ENCODE measurements at regions not wholly inside any gene's neighbourhood (a gene's known extent, or its start where the extent isn't known, plus 50 kb on each side); places are given as distances from the start of the nearest gene placed in this dataset.

- DNase-seq (ENCODE audit: low read depth, low spot score) = no peak
Observed at GRCh38 chr1:65486613-65487012, 66.1 kb downstream of the LEPR start.

GRCh38 chr1:65489481-65489880 is 69.0 kb downstream of the LEPR start:
- no peak for DNase-seq (ENCODE audit: low read depth, low spot score)

DNA sequence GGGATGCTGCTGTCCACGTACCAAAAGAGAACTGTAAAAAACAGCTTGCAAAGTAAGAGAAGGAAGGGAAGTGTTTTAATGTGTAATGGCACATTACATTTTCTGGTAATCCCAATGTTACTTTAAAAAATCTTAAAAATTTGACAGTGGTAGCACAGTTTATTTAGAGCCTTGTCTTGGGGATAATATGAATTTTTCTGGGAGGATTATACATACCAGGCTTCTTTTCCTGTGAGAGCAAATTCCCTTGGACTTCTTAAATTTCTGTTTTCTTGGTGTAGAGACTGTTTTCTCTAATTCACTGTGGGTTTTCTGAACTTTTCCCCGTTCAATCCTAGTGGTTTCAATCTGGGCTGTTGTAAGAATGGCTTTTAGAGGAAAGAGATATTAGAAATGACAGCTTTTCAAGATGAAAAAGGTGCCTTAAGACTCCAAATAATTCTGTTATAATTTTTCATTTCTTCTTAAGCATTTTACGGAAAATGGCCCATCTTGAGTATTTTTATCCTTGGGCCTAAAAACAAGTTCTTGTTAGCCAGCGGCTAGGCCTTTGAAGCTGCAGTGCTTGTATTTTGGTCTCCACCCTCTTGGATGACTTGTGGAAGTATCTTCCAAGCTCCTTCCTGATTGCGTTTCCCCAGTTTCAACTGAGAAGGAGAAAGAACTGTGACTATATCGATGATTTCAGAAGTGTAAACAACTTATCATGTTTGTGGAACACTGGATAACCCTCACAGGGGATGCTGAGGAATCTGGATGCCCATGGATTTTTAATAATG is 70.0 kb downstream of the LEPR start:
- DNase-seq (ENCODE audit: low read depth, low spot score) = no peak

- no peak for DNase-seq (ENCODE audit: low read depth, low spot score)
Observed at GRCh38 chr1:65491472-65491871, 71.0 kb downstream of the LEPR start.

DNA sequence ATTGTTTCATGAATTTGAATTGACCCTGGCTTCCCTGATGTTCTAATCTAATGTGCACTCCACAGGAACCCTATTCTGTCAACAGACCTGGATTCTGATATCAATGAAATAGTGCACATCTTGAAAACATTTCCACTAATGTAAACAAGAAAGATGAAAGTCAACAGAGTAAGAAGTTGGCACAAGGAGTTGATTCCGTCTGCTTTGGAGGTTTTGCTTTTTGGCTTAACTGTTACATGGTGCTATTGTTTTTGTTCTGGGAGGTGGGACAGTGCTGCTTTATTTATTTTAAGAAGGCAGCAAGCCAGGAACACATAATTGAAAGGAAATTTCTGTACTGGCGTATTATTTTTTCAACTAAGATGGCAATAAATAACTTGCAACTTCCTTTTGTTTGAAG is 73.3 kb downstream of the LEPR start:
- no peak for DNase-seq (ENCODE audit: low read depth, low spot score)

DNA sequence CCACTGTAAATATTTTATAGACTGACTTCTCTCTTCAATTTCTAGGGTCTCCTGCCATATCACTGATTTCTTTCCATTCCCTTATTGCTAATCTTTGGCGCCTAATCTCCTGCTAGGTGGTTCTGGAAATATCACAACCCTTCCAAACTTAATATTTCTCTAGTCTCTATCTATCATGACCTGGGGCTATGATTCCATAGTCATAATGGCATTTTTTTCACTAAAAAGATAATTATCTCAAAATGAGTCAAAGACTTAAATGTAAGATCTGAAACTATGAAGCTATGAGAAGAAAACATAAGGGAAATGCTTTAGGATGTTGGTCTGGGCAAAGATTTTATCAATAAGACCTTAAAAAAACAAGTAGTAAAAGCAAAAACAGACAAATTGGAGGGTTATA is 74.2 kb downstream of the LEPR start:
- DNase-seq (ENCODE audit: low read depth, low spot score) = no peak

DNA sequence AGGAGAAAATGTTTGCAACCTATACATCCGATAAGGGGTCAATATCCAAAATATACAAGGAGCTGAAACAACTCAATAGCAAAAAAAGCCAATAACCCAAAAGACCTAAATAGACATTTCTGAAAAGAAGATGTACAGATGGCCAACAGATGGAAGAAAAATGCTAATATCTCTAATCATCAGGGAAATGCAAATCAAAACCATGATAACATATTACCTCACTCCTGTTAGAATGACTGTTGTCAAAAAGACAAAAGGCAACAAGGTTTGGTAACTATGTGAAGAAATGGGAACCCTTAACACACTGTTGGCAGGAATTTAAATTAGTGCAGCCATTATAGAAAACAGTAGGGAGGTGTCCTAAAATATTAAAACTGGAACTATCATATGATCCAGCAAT is 74.7 kb downstream of the LEPR start:
- no peak for DNase-seq (ENCODE audit: low read depth, low spot score)

- no peak for DNase-seq (ENCODE audit: low read depth, low spot score)
Observed at GRCh38 chr1:65497256-65497830, 76.9 kb downstream of the LEPR start.

DNA sequence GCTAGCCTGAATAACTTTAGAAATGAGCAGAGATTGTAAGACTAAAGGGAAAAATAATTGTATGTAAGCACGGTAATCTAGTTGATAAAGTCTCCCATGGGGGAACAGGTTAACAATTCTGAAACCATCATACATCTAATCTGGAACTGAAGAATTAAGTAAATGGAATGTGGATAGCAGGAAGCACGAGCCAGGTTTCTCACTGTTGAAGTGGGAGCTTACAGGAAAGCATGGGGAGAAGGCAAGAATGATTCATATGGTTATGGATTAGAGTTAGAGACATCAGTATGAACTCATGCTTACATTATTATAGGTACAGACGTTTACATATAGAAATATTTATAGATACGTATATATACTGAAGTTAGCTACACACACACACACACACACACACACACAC is 83.0 kb downstream of the LEPR start:
- no peak for DNase-seq (ENCODE audit: low read depth, low spot score)

- DNase-seq (ENCODE audit: low read depth, low spot score) = no peak
Observed at GRCh38 chr1:65504263-65504662, 83.8 kb downstream of the LEPR start.

- no peak for DNase-seq (ENCODE audit: low read depth, low spot score)
Observed at GRCh38 chr1:65505547-65506300, 85.3 kb downstream of the LEPR start.

DNA sequence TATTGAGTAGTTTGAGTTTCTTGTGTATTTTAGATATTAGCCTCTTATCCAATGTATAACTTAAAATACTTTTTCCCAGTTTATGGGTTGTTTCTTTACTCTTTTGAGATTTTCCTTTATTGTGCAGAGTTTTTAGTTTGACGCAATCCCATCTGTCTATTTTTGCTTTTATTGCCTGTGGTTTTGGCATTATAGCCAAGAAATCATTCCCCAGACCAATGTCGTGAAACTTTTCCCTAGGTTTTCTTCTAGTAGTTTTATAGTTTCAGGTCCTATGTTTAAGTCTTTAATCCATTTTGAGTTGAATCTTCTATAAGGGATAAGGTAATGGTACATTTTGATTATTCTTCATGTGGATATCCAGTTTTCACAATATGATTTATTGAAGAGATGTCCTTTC is 87.6 kb downstream of the LEPR start:
- DNase-seq (ENCODE audit: low read depth, low spot score) = no peak

DNA sequence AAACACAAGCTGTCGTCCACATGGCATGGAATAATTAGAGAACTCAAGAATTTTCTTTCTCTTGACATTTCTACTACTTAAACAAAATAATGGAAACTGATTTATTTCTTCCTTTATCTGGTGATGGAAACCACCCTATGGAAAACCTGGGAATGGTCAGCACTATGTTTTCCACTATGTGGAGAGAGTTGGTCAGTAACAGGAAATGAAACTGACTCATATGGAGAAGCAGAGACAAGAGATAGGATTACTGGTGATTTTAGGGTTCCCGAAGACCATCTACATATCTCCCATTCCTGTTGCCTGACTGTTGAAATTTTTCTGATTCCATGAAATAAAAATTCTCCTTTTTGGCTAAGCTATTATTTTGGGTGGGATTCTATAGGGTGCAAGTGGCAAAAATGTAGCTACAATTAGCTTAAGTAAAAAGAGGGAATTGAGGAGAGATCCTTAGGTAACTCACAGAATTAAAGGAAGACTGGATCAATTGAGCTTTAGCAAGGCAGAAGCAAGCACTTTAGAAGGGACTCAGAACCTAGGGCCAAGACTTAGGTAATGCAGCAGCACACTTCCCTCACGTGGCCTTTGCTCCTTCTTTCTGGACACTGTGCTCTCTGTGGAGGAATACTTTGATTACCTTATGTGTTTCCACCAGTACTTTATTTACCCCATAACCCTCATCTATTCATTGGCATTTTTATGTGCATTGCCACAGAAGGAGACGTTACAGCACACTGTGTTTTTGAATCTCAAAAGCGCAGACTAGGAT is 89.6 kb downstream of the LEPR start:
- no peak for DNase-seq (ENCODE audit: low read depth, low spot score)

GRCh38 chr1:65510961-65511360 is 90.5 kb downstream of the LEPR start:
- DNase-seq (ENCODE audit: low read depth, low spot score) = no peak

- no peak for DNase-seq (ENCODE audit: low read depth, low spot score)
Observed at GRCh38 chr1:65512383-65512782, 91.9 kb downstream of the LEPR start.

DNA sequence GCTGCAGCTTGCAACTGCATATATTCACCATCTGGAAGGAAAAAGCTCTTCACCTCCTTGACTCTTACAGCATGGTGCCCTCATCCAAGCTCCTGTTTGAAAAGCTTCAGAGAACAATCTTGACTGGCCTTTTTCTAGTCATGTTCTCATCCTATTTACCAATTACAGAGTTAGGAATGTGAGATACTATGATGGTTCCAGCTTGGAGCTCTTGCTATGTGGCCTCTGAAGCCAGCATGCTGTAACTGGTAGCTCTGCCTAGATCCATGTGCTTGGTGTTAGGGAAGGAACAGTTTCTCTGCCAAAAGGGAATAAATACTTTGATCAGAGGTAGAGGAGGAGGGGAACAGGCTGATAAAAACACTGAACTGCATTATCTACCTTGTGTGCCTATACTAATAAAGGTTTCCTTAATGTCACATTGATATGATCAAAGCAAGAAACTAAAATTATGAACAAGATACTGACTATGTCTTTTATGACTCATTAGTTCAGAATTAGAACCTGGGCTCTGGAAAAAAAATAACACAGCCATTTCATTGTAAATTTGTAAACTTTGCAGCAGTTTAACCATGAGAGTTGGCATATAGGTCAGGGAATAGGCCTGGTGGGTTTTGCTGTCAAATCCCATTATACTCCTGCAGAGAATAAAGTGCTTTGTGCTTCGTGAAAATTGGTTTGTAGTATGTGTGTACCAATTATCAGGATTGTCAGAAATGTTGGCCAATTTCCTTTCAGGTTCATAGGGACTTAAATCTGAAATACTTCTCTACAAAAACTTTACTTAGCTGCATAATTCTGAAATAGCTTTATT is 92.7 kb downstream of the LEPR start:
- DNase-seq (ENCODE audit: low read depth, low spot score) = no peak

GRCh38 chr1:65514041-65514440 is 93.6 kb downstream of the LEPR start:
- DNase-seq (ENCODE audit: low read depth, low spot score) = no peak

DNA sequence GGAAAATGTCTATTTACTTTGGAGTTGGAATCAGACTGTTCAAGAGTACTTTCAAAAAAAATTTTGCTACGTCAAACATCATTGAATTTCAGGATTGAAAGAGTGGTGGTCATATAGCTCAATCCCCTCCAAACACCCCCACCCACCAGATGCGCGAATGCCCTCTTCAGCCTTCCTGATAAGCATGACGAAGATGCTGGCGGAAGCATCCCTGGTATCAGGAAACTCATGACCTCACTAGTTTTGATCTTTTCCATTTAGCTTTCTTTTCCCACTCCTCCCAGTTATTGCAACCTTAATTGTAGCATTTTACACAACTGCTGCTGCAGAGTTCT is 104.4 kb downstream of the LEPR start:
- no peak for DNase-seq (ENCODE audit: low read depth, low spot score)

DNA sequence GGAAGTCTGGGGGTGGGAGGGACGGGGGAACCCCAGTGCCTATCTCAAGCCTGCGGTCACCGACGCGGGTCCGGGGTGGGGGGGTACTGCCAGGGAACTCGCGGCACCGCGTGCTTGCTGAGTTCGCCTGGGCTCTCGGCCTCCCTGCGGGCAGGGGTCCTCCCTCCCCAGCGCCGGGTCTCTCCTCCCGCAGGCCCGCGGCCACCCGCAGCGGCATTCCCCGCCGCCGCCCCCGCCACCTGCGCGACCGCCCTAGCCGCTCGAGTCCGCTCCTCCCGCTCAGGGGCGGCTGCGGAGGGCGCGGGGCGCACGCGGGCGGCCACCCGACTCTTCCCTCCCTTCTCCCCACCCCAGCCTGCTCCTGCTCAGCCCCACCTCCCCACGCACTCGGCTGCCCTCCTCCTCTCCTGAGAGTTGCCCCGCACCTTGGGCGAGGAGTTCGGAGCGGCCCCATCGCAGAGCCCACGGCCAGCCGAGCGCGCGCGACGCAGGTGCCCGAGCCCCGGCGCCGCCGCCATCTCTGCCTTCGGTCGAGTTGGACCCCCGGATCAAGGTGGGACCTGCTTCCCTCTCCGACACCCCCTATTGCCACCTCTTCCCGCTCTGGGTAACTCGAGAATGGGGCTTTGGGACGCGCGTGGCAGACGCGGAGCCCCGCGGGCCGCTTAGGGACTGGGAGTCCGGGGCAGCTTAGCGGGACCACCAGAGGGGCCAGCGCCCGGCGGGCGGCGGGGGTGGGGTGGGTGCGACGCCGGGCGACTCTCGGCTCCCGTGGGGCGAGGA is 105.0 kb downstream of the LEPR start:
- DNase-seq (ENCODE audit: low read depth, low spot score) = no peak

DNA sequence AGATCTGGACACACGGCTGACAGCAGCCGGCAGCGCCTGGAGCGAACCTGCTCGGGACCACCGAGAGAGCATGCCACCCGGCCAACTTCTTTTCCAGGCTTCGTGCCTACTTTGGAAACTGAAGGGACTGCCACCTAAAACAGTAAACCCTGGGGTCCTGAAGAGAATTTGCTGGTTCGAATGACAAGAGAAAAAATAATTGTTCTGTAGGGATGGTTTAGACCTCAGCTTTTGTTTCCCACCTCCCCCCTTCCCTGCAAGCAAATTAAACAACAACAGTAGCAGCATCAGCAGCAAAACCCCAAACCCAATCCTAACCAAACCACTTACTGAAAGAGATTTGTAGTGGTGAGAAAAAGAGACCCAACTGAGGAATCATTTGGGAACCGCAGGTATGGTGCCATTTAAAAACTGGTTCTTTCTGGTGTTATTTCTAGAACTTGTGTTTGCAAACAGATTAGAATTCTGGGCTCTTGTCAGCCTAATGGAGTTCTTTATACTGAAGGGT is 105.6 kb downstream of the LEPR start:
- no peak for DNase-seq (ENCODE audit: low read depth, low spot score)

Data from smooth muscle cell of the brain vasculature (primary cell).